NT2/D1 (cell line): ENCODE measurements at regions not wholly inside any gene's neighbourhood (a gene's known extent, or its start where the extent isn't known, plus 50 kb on each side); places are given as distances from the start of the nearest gene placed in this dataset.

Source experiments
- YY1 ChIP-seq: IDR thresholded peaks from 2 replicates; pipeline ENCODE4 v1.6.1; 2011; ENCODE audit not compliant: insufficient read length, insufficient read depth
- ZNF274 ChIP-seq: IDR thresholded peaks from 2 replicates; pipeline ENCODE4 v1.6.1; 2011; ENCODE audit warnings: mild to moderate bottlenecking, low read depth, low read length

GRCh38 chr10:52889611-52890010, 117.0 kb upstream of the MBL2 start:
- TF ChIP-seq ZNF274 (no peak), YY1 (no peak)
